ENCODE measurements at regions not wholly inside any gene's neighbourhood (a gene's known extent, or its start where the extent isn't known, plus 50 kb on each side); places are given as distances from the start of the nearest gene placed in this dataset.
"Not testable (repeated sequence)": the region's sequence is repeated elsewhere in the genome, so short reads cannot be mapped to it uniquely, and the experiment has no call there.

GRCh38 chr15:24324096-24324495 is 351.5 kb upstream of the NPAP1 start:
- TF ChIP-seq CTCF (IDR thresholded peaks at IDR 0.05); FOXP1 (CRISPR knock-in tag; IDR thresholded peaks at IDR 0.05; ENCODE audit: borderline replicate concordance); ZNF396 (CRISPR knock-in tag; IDR thresholded peaks at IDR 0.05; ENCODE audit: borderline replicate concordance); ZNF317 (CRISPR knock-in tag; IDR thresholded peaks at IDR 0.05; ENCODE audit: borderline replicate concordance, low read depth); ATF6 (CRISPR knock-in tag; IDR thresholded peaks at IDR 0.05): not testable (repeated sequence)
